HepG2 (cell line): ENCODE measurements at regions not wholly inside any gene's neighbourhood (a gene's known extent, or its start where the extent isn't known, plus 50 kb on each side); places are given as distances from the start of the nearest gene placed in this dataset.

Source experiments
- AGO2 ChIP-seq: fragments of 200-400 bp; formaldehyde crosslinking; optimal IDR thresholded peaks from 2 replicates; pipeline ENCODE3; 2017; ENCODE audit warnings: mild to moderate bottlenecking, low read depth, low read length, moderate library complexity
- CCAR2 ChIP-seq: fragments of 200-400 bp; formaldehyde crosslinking; optimal IDR thresholded peaks from 2 replicates; pipeline ENCODE3; 2018; ENCODE audit warnings: low read depth, mild to moderate bottlenecking, low read length, moderate library complexity
- DPF2 ChIP-seq: sonication (generic); formaldehyde crosslinking; IDR thresholded peaks from 2 replicates; pipeline ENCODE4 v1.4.0; 2020; ENCODE audit warnings: mild to moderate bottlenecking, low read depth, missing genetic modification reagents, borderline replicate concordance
- ESRRA ChIP-seq: sonication (generic); formaldehyde crosslinking; IDR thresholded peaks from 2 replicates; pipeline ENCODE4 v1.5.1; 2020; ENCODE audit warnings: mild to moderate bottlenecking, low read depth, missing genetic modification reagents
- NONO ChIP-seq, 2 experiments: fragments of 450-650 bp in 1 of 2; sonication (generic) in 1 of 2; formaldehyde crosslinking in 1 of 2; IDR thresholded peaks in 1 of 2; conservative IDR thresholded peaks in 1 of 2; 2 replicates each; pipeline versions ENCODE4 v1.6.1 to v1.8.0; 2017 to 2022; ENCODE audit warnings: mild to moderate bottlenecking in 1 of 2, missing genetic modification reagents in 1 of 2, moderate library complexity in 1 of 2
- ONECUT2 ChIP-seq: sonication (generic); formaldehyde crosslinking; IDR thresholded peaks from 2 replicates; pipeline ENCODE4 v1.4.0; 2020; ENCODE audit warnings: missing genetic modification reagents
- RFX3 ChIP-seq: IDR thresholded peaks from 2 replicates; pipeline ENCODE4 v1.6.1; 2016; ENCODE audit warnings: missing biosample characterization, missing genetic modification reagents
- SRY ChIP-seq: sonication (generic); formaldehyde crosslinking; IDR thresholded peaks from 2 replicates; pipeline ENCODE4 v1.8.0; 2022; ENCODE audit warnings: mild to moderate bottlenecking, missing genetic modification reagents
- YEATS4 ChIP-seq: sonication (generic); formaldehyde crosslinking; IDR thresholded peaks from 2 replicates; pipeline ENCODE4 v1.4.0; 2020; ENCODE audit warnings: missing genetic modification reagents, borderline replicate concordance
- ZBTB21 ChIP-seq: sonication (generic); formaldehyde crosslinking; IDR thresholded peaks from 2 replicates; pipeline ENCODE4 v1.4.0; 2020; ENCODE audit warnings: missing genetic modification reagents
- ZMAT3 ChIP-seq: sonication (generic); formaldehyde crosslinking; conservative IDR thresholded peaks from 2 replicates; pipeline ENCODE4 v1.7.0; 2021; ENCODE audit warnings: missing genetic modification reagents
- ZNF3 ChIP-seq: IDR thresholded peaks from 2 replicates; pipeline ENCODE4 v1.7.0; 2017; ENCODE audit warnings: inconsistent platforms
- ZNF350 ChIP-seq: sonication (generic); formaldehyde crosslinking; IDR thresholded peaks from 2 replicates; pipeline ENCODE4 v1.4.0; 2020; ENCODE audit warnings: mild to moderate bottlenecking, low read depth, missing genetic modification reagents, borderline replicate concordance
- ZSCAN21 ChIP-seq: sonication (generic); formaldehyde crosslinking; IDR thresholded peaks from 2 replicates; pipeline ENCODE4 v1.8.0; 2022; ENCODE audit warnings: mild to moderate bottlenecking, missing genetic modification reagents, moderate library complexity, borderline replicate concordance
- TF ChIP-seq, protein P1 (sequence below): sonication (generic); formaldehyde crosslinking; IDR thresholded peaks from 2 replicates; pipeline ENCODE4 v1.9.0; 2021; ENCODE audit warnings: missing genetic modification reagents, borderline replicate concordance
- TF ChIP-seq, protein P2 (sequence below): sonication (generic); formaldehyde crosslinking; IDR thresholded peaks from 2 replicates; pipeline ENCODE4 v1.5.1; 2020; ENCODE audit warnings: mild to moderate bottlenecking, moderate library complexity, missing genetic modification reagents
- TF ChIP-seq, protein P3 (sequence below): sonication (generic); formaldehyde crosslinking; IDR thresholded peaks from 2 replicates; pipeline ENCODE4 v1.4.0; 2020; ENCODE audit warnings: missing genetic modification reagents
- TF ChIP-seq, protein P4 (sequence below): IDR thresholded peaks from 2 replicates; pipeline ENCODE4 v1.4.0; 2020; ENCODE audit warnings: mild to moderate bottlenecking, missing genetic modification reagents

- TF ChIP-seq CCAR2 (no peak), DPF2 (peak; percentile 51; the same call in 1 of the 2 replicates), ONECUT2 (CRISPR knock-in tag) (peak; percentile 73), ZNF3 (CRISPR knock-in tag) (peak; percentile 81; the same call in 1 of the 2 replicates), RFX3 (no peak), AGO2 (no peak), ZBTB21 (no peak), ESRRA (CRISPR knock-in tag) (peak; percentile 60; the same call in 1 of the 2 replicates), NONO (IDR thresholded peaks at IDR 0.05) (no peak), NONO (CRISPR knock-in tag; conservative IDR thresholded peaks at IDR 0.05) (no peak; the same call in 1 of the 2 replicates), ZSCAN21 (CRISPR knock-in tag) (peak; percentile 83; the same call in 1 of the 2 replicates), YEATS4 (peak; percentile 59; the same call in 1 of the 2 replicates), ZNF350 (CRISPR knock-in tag) (peak; percentile 73), SRY (CRISPR knock-in tag) (no peak), ZMAT3 (CRISPR knock-in tag) (peak; percentile 79)
- TF ChIP-seq, protein P1, sequence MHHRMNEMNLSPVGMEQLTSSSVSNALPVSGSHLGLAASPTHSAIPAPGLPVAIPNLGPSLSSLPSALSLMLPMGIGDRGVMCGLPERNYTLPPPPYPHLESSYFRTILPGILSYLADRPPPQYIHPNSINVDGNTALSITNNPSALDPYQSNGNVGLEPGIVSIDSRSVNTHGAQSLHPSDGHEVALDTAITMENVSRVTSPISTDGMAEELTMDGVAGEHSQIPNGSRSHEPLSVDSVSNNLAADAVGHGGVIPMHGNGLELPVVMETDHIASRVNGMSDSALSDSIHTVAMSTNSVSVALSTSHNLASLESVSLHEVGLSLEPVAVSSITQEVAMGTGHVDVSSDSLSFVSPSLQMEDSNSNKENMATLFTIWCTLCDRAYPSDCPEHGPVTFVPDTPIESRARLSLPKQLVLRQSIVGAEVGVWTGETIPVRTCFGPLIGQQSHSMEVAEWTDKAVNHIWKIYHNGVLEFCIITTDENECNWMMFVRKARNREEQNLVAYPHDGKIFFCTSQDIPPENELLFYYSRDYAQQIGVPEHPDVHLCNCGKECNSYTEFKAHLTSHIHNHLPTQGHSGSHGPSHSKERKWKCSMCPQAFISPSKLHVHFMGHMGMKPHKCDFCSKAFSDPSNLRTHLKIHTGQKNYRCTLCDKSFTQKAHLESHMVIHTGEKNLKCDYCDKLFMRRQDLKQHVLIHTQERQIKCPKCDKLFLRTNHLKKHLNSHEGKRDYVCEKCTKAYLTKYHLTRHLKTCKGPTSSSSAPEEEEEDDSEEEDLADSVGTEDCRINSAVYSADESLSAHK (CRISPR knock-in tag) = no peak
- TF ChIP-seq, protein P2, sequence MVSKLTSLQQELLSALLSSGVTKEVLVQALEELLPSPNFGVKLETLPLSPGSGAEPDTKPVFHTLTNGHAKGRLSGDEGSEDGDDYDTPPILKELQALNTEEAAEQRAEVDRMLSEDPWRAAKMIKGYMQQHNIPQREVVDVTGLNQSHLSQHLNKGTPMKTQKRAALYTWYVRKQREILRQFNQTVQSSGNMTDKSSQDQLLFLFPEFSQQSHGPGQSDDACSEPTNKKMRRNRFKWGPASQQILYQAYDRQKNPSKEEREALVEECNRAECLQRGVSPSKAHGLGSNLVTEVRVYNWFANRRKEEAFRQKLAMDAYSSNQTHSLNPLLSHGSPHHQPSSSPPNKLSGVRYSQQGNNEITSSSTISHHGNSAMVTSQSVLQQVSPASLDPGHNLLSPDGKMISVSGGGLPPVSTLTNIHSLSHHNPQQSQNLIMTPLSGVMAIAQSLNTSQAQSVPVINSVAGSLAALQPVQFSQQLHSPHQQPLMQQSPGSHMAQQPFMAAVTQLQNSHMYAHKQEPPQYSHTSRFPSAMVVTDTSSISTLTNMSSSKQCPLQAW (CRISPR knock-in tag) = peak; percentile 78
- TF ChIP-seq, protein P3, sequence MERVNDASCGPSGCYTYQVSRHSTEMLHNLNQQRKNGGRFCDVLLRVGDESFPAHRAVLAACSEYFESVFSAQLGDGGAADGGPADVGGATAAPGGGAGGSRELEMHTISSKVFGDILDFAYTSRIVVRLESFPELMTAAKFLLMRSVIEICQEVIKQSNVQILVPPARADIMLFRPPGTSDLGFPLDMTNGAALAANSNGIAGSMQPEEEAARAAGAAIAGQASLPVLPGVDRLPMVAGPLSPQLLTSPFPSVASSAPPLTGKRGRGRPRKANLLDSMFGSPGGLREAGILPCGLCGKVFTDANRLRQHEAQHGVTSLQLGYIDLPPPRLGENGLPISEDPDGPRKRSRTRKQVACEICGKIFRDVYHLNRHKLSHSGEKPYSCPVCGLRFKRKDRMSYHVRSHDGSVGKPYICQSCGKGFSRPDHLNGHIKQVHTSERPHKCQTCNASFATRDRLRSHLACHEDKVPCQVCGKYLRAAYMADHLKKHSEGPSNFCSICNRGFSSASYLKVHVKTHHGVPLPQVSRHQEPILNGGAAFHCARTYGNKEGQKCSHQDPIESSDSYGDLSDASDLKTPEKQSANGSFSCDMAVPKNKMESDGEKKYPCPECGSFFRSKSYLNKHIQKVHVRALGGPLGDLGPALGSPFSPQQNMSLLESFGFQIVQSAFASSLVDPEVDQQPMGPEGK (CRISPR knock-in tag) = peak; percentile 44
- TF ChIP-seq, protein P4, sequence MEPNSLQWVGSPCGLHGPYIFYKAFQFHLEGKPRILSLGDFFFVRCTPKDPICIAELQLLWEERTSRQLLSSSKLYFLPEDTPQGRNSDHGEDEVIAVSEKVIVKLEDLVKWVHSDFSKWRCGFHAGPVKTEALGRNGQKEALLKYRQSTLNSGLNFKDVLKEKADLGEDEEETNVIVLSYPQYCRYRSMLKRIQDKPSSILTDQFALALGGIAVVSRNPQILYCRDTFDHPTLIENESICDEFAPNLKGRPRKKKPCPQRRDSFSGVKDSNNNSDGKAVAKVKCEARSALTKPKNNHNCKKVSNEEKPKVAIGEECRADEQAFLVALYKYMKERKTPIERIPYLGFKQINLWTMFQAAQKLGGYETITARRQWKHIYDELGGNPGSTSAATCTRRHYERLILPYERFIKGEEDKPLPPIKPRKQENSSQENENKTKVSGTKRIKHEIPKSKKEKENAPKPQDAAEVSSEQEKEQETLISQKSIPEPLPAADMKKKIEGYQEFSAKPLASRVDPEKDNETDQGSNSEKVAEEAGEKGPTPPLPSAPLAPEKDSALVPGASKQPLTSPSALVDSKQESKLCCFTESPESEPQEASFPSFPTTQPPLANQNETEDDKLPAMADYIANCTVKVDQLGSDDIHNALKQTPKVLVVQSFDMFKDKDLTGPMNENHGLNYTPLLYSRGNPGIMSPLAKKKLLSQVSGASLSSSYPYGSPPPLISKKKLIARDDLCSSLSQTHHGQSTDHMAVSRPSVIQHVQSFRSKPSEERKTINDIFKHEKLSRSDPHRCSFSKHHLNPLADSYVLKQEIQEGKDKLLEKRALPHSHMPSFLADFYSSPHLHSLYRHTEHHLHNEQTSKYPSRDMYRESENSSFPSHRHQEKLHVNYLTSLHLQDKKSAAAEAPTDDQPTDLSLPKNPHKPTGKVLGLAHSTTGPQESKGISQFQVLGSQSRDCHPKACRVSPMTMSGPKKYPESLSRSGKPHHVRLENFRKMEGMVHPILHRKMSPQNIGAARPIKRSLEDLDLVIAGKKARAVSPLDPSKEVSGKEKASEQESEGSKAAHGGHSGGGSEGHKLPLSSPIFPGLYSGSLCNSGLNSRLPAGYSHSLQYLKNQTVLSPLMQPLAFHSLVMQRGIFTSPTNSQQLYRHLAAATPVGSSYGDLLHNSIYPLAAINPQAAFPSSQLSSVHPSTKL = peak; percentile 98
Measured at GRCh38 chr5:93078082-93079038, 502.7 kb downstream of the NR2F1-AS1 start (continued).
